Chondrocyte (in vitro differentiated cells): ENCODE measurements at regions not wholly inside any gene's neighbourhood (a gene's known extent, or its start where the extent isn't known, plus 50 kb on each side); places are given as distances from the start of the nearest gene placed in this dataset.

Source experiments
- DNase-seq: peaks from one replicate; pipeline ENCODE4 v3.0.0; 2021; ENCODE audit warnings: mixed read lengths, low spot score
- H3K27ac Mint-ChIP-seq: one replicate; pipeline ENCODE4 v1.8.0; 2021; ENCODE audit warnings: mild to moderate bottlenecking, moderate library complexity, mixed read lengths; ENCODE audit not compliant: unreplicated experiment
- H3K27me3 Mint-ChIP-seq: 2 replicates; pipeline ENCODE4 v1.8.0; 2021; ENCODE audit warnings: low read depth, mixed read lengths
- H3K36me3 Mint-ChIP-seq: 2 replicates; pipeline ENCODE4 v1.8.0; 2021; ENCODE audit warnings: low read depth, mixed read lengths
- H3K4me1 Mint-ChIP-seq: 2 replicates; pipeline ENCODE4 v1.8.0; 2021; ENCODE audit warnings: low read depth, mild to moderate bottlenecking, mixed read lengths
- H3K4me3 Mint-ChIP-seq: one replicate; pipeline ENCODE4 v1.8.0; 2021; ENCODE audit warnings: mild to moderate bottlenecking, moderate library complexity, mixed read lengths; ENCODE audit not compliant: unreplicated experiment
- H3K9me3 Mint-ChIP-seq: 2 replicates; pipeline ENCODE4 v1.8.0; 2021; ENCODE audit warnings: low read depth, mixed read lengths
- CTCF ChIP-seq: fragments of 200-600 bp; sonication (generic); IDR thresholded peaks from 2 replicates; pipeline ENCODE4 v1.5.0; 2021; ENCODE audit warnings: antibody characterized with exemption, mild to moderate bottlenecking, moderate library complexity

GRCh38 chr21:27421654-27422053 lies 454.8 kb upstream of the ADAMTS5 start:
- no peak for DNase-seq
- no peaks in the 10 kb centered on the region for H3K27me3 Mint-ChIP-seq
- H3K9me3 Mint-ChIP-seq = peaks cover 4% of the 10 kb centered on the region
- TF ChIP-seq CTCF = no peak
- H3K27ac Mint-ChIP-seq = no peak overlapping the region
- no peak overlapping the region for H3K4me3 Mint-ChIP-seq
- no peaks in the 10 kb centered on the region for H3K36me3 Mint-ChIP-seq
- H3K4me1 Mint-ChIP-seq = peaks cover 47% of the 10 kb centered on the region

- H3K4me3 Mint-ChIP-seq = no peak overlapping the region
- H3K4me1 Mint-ChIP-seq = peaks cover 30% of the 10 kb centered on the region
- no peaks in the 10 kb centered on the region for H3K36me3 Mint-ChIP-seq
- peaks cover 4% of the 10 kb centered on the region for H3K9me3 Mint-ChIP-seq
- no peak overlapping the region for H3K27ac Mint-ChIP-seq
- H3K27me3 Mint-ChIP-seq = no peaks in the 10 kb centered on the region
- TF ChIP-seq CTCF = no peak
- DNase-seq = no peak
Measured at GRCh38 chr21:27419153-27419552, 452.3 kb upstream of the ADAMTS5 start.

- peaks cover 22% of the 10 kb centered on the region for H3K4me1 Mint-ChIP-seq
- H3K36me3 Mint-ChIP-seq = no peaks in the 10 kb centered on the region
- no peak overlapping the region for H3K27ac Mint-ChIP-seq
- H3K9me3 Mint-ChIP-seq = peaks cover 4% of the 10 kb centered on the region
- H3K27me3 Mint-ChIP-seq = no peaks in the 10 kb centered on the region
- TF ChIP-seq CTCF = no peak
- DNase-seq = no peak
- H3K4me3 Mint-ChIP-seq = no peak overlapping the region
Measured at GRCh38 chr21:27418346-27418745, 451.5 kb upstream of the ADAMTS5 start.

GRCh38 chr21:27412530-27412929 lies 445.6 kb upstream of the ADAMTS5 start:
- Mint-ChIP-seq H3K36me3 (no peaks in the 10 kb centered on the region), H3K4me1 (no peaks in the 10 kb centered on the region), H3K9me3 (peaks cover 4% of the 10 kb centered on the region), H3K27me3 (no peaks in the 10 kb centered on the region), H3K4me3 (no peak overlapping the region), H3K27ac (no peak overlapping the region)
- TF ChIP-seq CTCF = no peak
- DNase-seq = no peak

- Mint-ChIP-seq H3K27me3 (no peaks in the 10 kb centered on the region), H3K9me3 (peaks cover 4% of the 10 kb centered on the region), H3K36me3 (no peaks in the 10 kb centered on the region), H3K4me1 (peaks cover 12% of the 10 kb centered on the region), H3K27ac (no peak overlapping the region), H3K4me3 (no peak overlapping the region)
- DNase-seq = no peak
- TF ChIP-seq CTCF = no peak
Measured at GRCh38 chr21:27408826-27409225, 441.9 kb upstream of the ADAMTS5 start.
